Astrocyte (in vitro differentiated cells and primary cell): ENCODE measurements at regions not wholly inside any gene's neighbourhood (a gene's known extent, or its start where the extent isn't known, plus 50 kb on each side); places are given as distances from the start of the nearest gene placed in this dataset.

Source experiments
- EZH2 ChIP-seq: IDR thresholded peaks from 2 replicates; pipeline ENCODE4 v1.6.1; 2012; ENCODE audit warnings: mild to moderate bottlenecking, low read length, inconsistent platforms; ENCODE audit not compliant: insufficient read depth
- TF ChIP-seq, protein P1 (sequence below): IDR thresholded peaks from 2 replicates; pipeline ENCODE4 v1.5.1; 2011; ENCODE audit warnings: low read depth, mild to moderate bottlenecking, inconsistent platforms, low read length, moderate library complexity; ENCODE audit not compliant: insufficient read depth

DNA sequence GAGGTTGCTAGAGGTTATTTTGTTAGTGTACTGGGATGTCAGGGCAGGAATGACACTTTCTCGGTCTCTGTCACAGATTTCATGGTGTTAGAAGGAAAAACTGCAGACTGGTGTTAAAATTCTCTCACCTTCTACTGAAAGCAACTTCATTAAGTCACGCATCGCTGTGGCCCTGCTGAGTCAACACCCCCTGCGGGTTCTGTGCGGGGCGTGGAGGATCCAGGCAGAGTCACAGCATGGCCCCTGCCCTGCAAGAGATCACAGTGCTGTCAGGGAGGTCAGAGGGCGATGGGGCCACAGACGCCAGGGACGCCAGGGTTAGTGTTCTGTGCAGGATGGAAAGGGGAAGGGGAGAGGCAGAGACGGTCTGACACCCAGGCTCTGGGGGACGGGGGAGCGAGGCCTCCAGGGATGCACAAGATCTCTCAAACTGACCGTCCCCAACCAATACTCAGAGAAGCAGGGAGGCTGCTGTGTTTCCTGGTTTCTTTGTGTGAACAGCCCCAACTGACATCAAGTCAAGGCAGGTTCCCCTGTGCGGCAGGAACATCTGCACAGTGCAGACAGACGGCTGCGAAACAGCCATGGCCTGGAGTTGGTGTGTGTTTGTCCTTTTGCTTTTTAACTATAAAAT lies 354.9 kb upstream of the SALL3 start:
- TF ChIP-seq, protein P1, sequence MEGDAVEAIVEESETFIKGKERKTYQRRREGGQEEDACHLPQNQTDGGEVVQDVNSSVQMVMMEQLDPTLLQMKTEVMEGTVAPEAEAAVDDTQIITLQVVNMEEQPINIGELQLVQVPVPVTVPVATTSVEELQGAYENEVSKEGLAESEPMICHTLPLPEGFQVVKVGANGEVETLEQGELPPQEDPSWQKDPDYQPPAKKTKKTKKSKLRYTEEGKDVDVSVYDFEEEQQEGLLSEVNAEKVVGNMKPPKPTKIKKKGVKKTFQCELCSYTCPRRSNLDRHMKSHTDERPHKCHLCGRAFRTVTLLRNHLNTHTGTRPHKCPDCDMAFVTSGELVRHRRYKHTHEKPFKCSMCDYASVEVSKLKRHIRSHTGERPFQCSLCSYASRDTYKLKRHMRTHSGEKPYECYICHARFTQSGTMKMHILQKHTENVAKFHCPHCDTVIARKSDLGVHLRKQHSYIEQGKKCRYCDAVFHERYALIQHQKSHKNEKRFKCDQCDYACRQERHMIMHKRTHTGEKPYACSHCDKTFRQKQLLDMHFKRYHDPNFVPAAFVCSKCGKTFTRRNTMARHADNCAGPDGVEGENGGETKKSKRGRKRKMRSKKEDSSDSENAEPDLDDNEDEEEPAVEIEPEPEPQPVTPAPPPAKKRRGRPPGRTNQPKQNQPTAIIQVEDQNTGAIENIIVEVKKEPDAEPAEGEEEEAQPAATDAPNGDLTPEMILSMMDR = no peak
- TF ChIP-seq EZH2 = no peak
